Endothelial cell of umbilical vein (primary cell): ENCODE measurements at regions not wholly inside any gene's neighbourhood (a gene's known extent, or its start where the extent isn't known, plus 50 kb on each side); places are given as distances from the start of the nearest gene placed in this dataset.

Experiments used
- BruUV-seq: library from RNA; stranded (reverse); fragments of 400-500 nt; replicated peaks from 2 replicates; lab custom pipeline; 2021; lab: Mats Ljungman, UMichigan
- CTCF ChIA-PET: fragments of 300-600, 350-600 bp; sonication (Branson Sonifier 250); formaldehyde crosslinking; loops from one replicate; lab custom pipeline; 2021; ENCODE audit warnings: antibody characterized with exemption, inconsistent platforms; lab: Charles Lee
- POLR2A ChIA-PET: fragments of 300-600, 350-600 bp; sonication (Branson Sonifier 250); formaldehyde crosslinking; loops from one replicate; lab custom pipeline; 2021; ENCODE audit warnings: antibody characterized with exemption, inconsistent platforms; lab: Charles Lee
- DNase-seq: peaks from one replicate; pipeline ENCODE4 v3.0.0-alpha.2; 2011; ENCODE audit warnings: low read depth, low spot score
- FAIRE-seq: peaks from 2 replicates; lab custom pipeline; 2011; peaks lifted over from hg19 to GRCh38; lab: Jason Lieb, UNC
- H2AFZ ChIP-seq: 2 replicates; pipeline ENCODE4 v1.6.0; 2012; ENCODE audit warnings: low read depth, low read length, control low read depth, inconsistent platforms
- H3K27ac ChIP-seq: 2 replicates; pipeline ENCODE4 v1.5.1; 2011; ENCODE audit warnings: low read depth, mild to moderate bottlenecking, control low read depth, low read length, moderate library complexity; ENCODE audit not compliant: insufficient read depth
- H3K27me3 ChIP-seq, 2 experiments: 2 replicates each; pipeline versions ENCODE4 v1.6.0 to v1.6.1; 2011; ENCODE audit warnings: low read length in 2 of 2, mixed read lengths in 1 of 2; ENCODE audit not compliant: control insufficient read depth in 2 of 2, insufficient read depth in 2 of 2
- H3K36me3 ChIP-seq, 2 experiments: 2 replicates in 1 of 2; 3 replicates in 1 of 2; pipeline ENCODE4 v1.5.1; 2011; ENCODE audit warnings: low read length in 2 of 2, mild to moderate bottlenecking in 1 of 2, moderate library complexity in 1 of 2; ENCODE audit not compliant: control insufficient read depth in 2 of 2, insufficient read depth in 2 of 2; ENCODE audit errors: extremely low read depth in 1 of 2
- H3K4me1 ChIP-seq: 3 replicates; pipeline ENCODE4 v1.5.1; 2011; ENCODE audit warnings: mild to moderate bottlenecking, low read length; ENCODE audit not compliant: control insufficient read depth, insufficient read depth; ENCODE audit errors: extremely low read depth
- H3K4me2 ChIP-seq: 2 replicates; pipeline ENCODE4 v1.6.1; 2011; ENCODE audit warnings: low read length, control low read depth, mixed read lengths; ENCODE audit not compliant: insufficient read depth
- H3K4me3 ChIP-seq, 3 experiments: fragments of 200-600 bp in 1 of 3; sonication (generic), shearing (Covaris generic) in 1 of 3; replicated peaks in 1 of 3; 2 replicates each; pipeline ENCODE4 v1.5.1; 2011 to 2016; ENCODE audit warnings: control low read depth in 3 of 3, low read length in 3 of 3, mild to moderate bottlenecking in 2 of 3, inconsistent platforms in 1 of 3, low read depth in 1 of 3, moderate library complexity in 1 of 3; ENCODE audit not compliant: insufficient read depth in 1 of 3
- H3K79me2 ChIP-seq: 2 replicates; pipeline ENCODE4 v1.6.0; 2012; ENCODE audit warnings: low read length, inconsistent platforms; ENCODE audit not compliant: control insufficient read depth, insufficient read depth
- H3K9ac ChIP-seq: replicated peaks from 2 replicates; pipeline ENCODE3; 2011; ENCODE audit warnings: low read length, control low read depth; ENCODE audit not compliant: insufficient read depth; ENCODE audit errors: extremely low read depth
- H3K9me1 ChIP-seq: replicated peaks from 3 replicates; pipeline ENCODE4 v1.6.0; 2011; ENCODE audit warnings: mild to moderate bottlenecking, low read length; ENCODE audit not compliant: control insufficient read depth, insufficient read depth; ENCODE audit errors: extremely low read depth
- H3K9me3 ChIP-seq: replicated peaks from 2 replicates; pipeline ENCODE4 v1.5.1; 2012; ENCODE audit warnings: low read length, inconsistent platforms; ENCODE audit not compliant: control insufficient read depth, insufficient read depth
- H4K20me1 ChIP-seq: replicated peaks from 2 replicates; pipeline ENCODE3; 2011; ENCODE audit warnings: mild to moderate bottlenecking, low read length; ENCODE audit not compliant: control insufficient read depth, insufficient read depth; ENCODE audit errors: extremely low read depth
- CTCF ChIP-seq, 2 donors: IDR thresholded peaks; 1 replicate in 1 of 2; 2 replicates in 1 of 2; pipeline ENCODE4 v1.5.1; 2011; ENCODE audit warnings: low read length in 2 of 2, mild to moderate bottlenecking in 2 of 2, moderate library complexity in 2 of 2, control low read depth in 1 of 2, inconsistent platforms in 1 of 2, low read depth in 1 of 2; ENCODE audit not compliant: insufficient read depth in 1 of 2; ENCODE audit errors: extremely low read depth in 1 of 2
- EZH2 ChIP-seq: IDR thresholded peaks from 2 replicates; pipeline ENCODE4 v1.6.1; 2012; ENCODE audit warnings: borderline replicate concordance, low read depth, mild to moderate bottlenecking, moderate library complexity, low read length, inconsistent platforms; ENCODE audit not compliant: severe bottlenecking
- FOS ChIP-seq: IDR thresholded peaks from 2 replicates; pipeline ENCODE4 v1.6.1; 2011; ENCODE audit warnings: mild to moderate bottlenecking, low read length, moderate library complexity, borderline replicate concordance; ENCODE audit not compliant: insufficient read depth
- GATA2 ChIP-seq: IDR thresholded peaks from 2 replicates; pipeline ENCODE4 v1.7.0; 2011; ENCODE audit warnings: low read depth, mild to moderate bottlenecking, moderate library complexity, mixed read lengths, low read length; ENCODE audit not compliant: insufficient read length, insufficient read depth
- JUN ChIP-seq: IDR thresholded peaks from 2 replicates; pipeline ENCODE4 v1.6.1; 2011; ENCODE audit warnings: borderline replicate concordance, low read depth; ENCODE audit not compliant: insufficient read length, insufficient read depth
- MAX ChIP-seq: IDR thresholded peaks from 2 replicates; pipeline ENCODE4 v1.6.1; 2011; ENCODE audit not compliant: insufficient read depth, insufficient read length
- MYC ChIP-seq: IDR thresholded peaks from one replicate; pipeline ENCODE4 v1.6.1; 2011; ENCODE audit warnings: mild to moderate bottlenecking, low read depth, low read length
- POLR2A ChIP-seq: IDR thresholded peaks from 2 replicates; pipeline ENCODE4 v1.6.1; 2012; ENCODE audit warnings: low read depth, mild to moderate bottlenecking, control low read depth, low read length
- POLR2AphosphoS5 ChIP-seq: IDR thresholded peaks from 2 replicates; pipeline ENCODE4 v1.6.1; 2012; ENCODE audit warnings: low read depth, mild to moderate bottlenecking, control low read depth, low read length, moderate library complexity; ENCODE audit not compliant: insufficient read depth
- dilution Hi-C: fragments of 300-500 bp; cut with MboI; formaldehyde crosslinking; loops from one replicate; pipeline ENCODE4 v1.15.0; 2019; ENCODE audit warnings: low sequenced_read_pairs; ENCODE audit not compliant: extremely low pct_ligation_motif_present
- intact Hi-C: fragments of 100-400 bp; cut with micrococcal nuclease; formaldehyde crosslinking; loops from one replicate; pipeline ENCODE4 v1.10.0; 2022

GRCh38 chr3:74295479-74295878 lies 319.0 kb downstream of the CNTN3 start:
- FAIRE-seq (no peak), DNase-seq (no peak)
- no peak overlapping the region for H3K27ac ChIP-seq
- no peaks in the 10 kb centered on the region for H3K4me1 ChIP-seq
- no TSS peak for BruUV-seq
- CTCF ChIA-PET, result no interaction called here
- POLR2A ChIA-PET, result no interaction called here
- no peaks in the 10 kb centered on the region for H3K9me1 ChIP-seq
- dilution Hi-C loops, result no loop called here
- H3K9ac ChIP-seq, result no peak overlapping the region
- TF ChIP-seq POLR2AphosphoS5 (no peak), JUN (no peak), POLR2A (no peak), MAX (no peak), GATA2 (no peak), FOS (no peak), EZH2 (no peak), MYC (no peak), CTCF (IDR thresholded peaks at IDR 0.05; ENCODE audit: extremely low read depth in 1 of 2, insufficient read depth in 1 of 2, low read depth in 1 of 2, low read length in 2 of 2) (no peak)
- no peaks in the 10 kb centered on the region for H4K20me1 ChIP-seq
- H3K36me3 ChIP-seq, result no peaks in the 10 kb centered on the region
- no peak overlapping the region for H3K4me2 ChIP-seq
- peaks cover 6% of the 10 kb centered on the region for H3K9me3 ChIP-seq
- H3K79me2 ChIP-seq, result no peaks in the 10 kb centered on the region
- no peak overlapping the region for H2AFZ ChIP-seq
- intact Hi-C loops, result no loop called here
- no peak overlapping the region for H3K4me3 ChIP-seq
- H3K27me3 ChIP-seq, result no peaks in the 10 kb centered on the region
